A549 (cell line): ENCODE measurements at regions not wholly inside any gene's neighbourhood (a gene's known extent, or its start where the extent isn't known, plus 50 kb on each side); places are given as distances from the start of the nearest gene placed in this dataset.

Source experiments
- CTCF ChIP-seq: fragments of >200 bp; sonication (Bioruptor Twin); formaldehyde crosslinking; IDR thresholded peaks from 3 replicates; pipeline ENCODE4 v1.5.1; 2016
- EP300 ChIP-seq, 2 experiments: fragments of >200 bp; sonication (Bioruptor Twin); formaldehyde crosslinking; IDR thresholded peaks; 2 replicates in 1 of 2; 3 replicates in 1 of 2; pipeline ENCODE4 v1.6.1; 2016 to 2017
- ESRRA ChIP-seq: fragments of 150-350 bp; IDR thresholded peaks from 2 replicates; pipeline ENCODE4 v1.6.1; 2014; ENCODE audit warnings: mild to moderate bottlenecking, low read length, borderline replicate concordance
- POLR2A ChIP-seq: IDR thresholded peaks from 2 replicates; pipeline ENCODE4 v1.6.1; 2012; ENCODE audit warnings: mild to moderate bottlenecking, low read length
- POLR2AphosphoS2 ChIP-seq: conservative IDR thresholded peaks from 2 replicates; pipeline ENCODE4 v1.6.1; 2012; ENCODE audit warnings: low read length, improper control_type of control experiment, inconsistent platforms

GRCh38 chr2:3001615-3002560, 375.7 kb downstream of the EIPR1 start:
- no peak for TF ChIP-seq ESRRA
- TF ChIP-seq CTCF: peak; percentile 31
- no peak for TF ChIP-seq EP300 (IDR thresholded peaks at IDR 0.05)
- TF ChIP-seq POLR2A: no peak
- no peak for TF ChIP-seq POLR2AphosphoS2
